OCI-LY3 (cell line): ENCODE measurements at regions not wholly inside any gene's neighbourhood (a gene's known extent, or its start where the extent isn't known, plus 50 kb on each side); places are given as distances from the start of the nearest gene placed in this dataset.

Source experiments
- CTCF ChIP-seq: fragments of 200-600, 300-600 bp; sonication (generic); IDR thresholded peaks from 2 replicates; pipeline ENCODE4 v1.5.1; 2014; ENCODE audit warnings: antibody characterized with exemption, low read length, low read depth
- EZH2phosphoT487 ChIP-seq: fragments of 200-600 bp; shearing (Covaris generic); IDR thresholded peaks from 2 replicates; pipeline ENCODE4 v1.6.1; 2018; ENCODE audit warnings: antibody characterized with exemption, mixed run types, low read depth

- TF ChIP-seq CTCF (no peak), EZH2phosphoT487 (no peak)
Measured at GRCh38 chr16:64088838-64089237, 1033.0 kb downstream of the CDH11 start.
